ENCODE measurements at regions not wholly inside any gene's neighbourhood (a gene's known extent, or its start where the extent isn't known, plus 50 kb on each side); places are given as distances from the start of the nearest gene placed in this dataset.

DNA sequence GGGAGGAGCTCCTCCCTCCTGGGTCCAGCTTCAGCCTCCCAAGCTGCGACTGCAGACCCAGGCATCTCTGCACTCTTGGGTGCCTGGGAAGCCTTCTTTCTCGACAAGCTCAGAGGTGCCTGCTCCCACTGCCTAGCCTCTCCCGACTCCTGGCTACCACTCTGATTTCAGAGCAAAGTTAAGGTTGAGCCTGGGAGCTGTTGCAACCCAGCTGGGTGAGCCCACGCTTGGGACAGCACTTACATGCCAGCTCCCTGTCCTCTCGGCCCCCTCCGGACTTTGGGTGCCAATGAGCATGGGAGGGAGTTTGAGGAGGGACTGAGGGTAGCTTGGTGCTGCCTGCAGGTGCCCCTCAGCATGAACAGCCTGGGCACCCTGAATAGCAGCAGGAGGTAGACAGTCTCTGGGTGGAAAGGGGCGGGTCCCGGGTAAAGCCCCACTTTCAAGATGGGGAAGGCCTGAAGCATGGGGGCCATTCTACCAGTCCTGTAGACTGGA, 1383.4 kb upstream of the PCDH20 start:
- TF ChIP-seq SUZ12 (IDR thresholded peaks at IDR 0.05; ENCODE audit: extremely low read depth, insufficient read depth, insufficient read length) (no peak), ZNF274 (IDR thresholded peaks at IDR 0.05; ENCODE audit: low read depth, low read length) (no peak)
